GM18867 (cell line): ENCODE measurements at regions not wholly inside any gene's neighbourhood (a gene's known extent, or its start where the extent isn't known, plus 50 kb on each side); places are given as distances from the start of the nearest gene placed in this dataset.
A peak's percentile ranks its signal among the peaks of the same experiment; 100 is the strongest.

Experiments
- ATAC-seq: cut with Tn5 transposase; IDR thresholded peaks from one replicate; pipeline ENCODE4 v1.9.1; 2021; ENCODE audit warnings: mild to moderate bottlenecking, moderate library complexity; ENCODE audit not compliant: unreplicated experiment

DNA sequence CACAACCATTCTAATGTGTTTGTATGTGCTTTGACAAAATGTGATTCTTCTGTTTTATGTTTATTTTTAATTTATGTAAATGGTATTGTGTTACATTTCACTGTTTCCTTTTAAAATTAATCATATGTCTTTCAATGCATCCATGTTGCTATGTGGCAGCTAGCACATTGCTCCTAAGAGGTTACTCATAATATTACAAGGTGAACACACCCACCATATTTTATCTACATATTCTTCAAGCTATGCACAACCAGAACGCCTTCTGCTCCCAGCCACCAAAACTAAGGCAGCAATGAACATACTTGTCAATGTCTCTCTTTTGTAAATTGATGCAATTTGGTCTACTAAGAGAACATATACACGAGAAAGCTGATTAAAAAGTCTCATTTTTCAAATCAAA, 160.6 kb upstream of the OSR1 start:
- no peak for ATAC-seq

DNA sequence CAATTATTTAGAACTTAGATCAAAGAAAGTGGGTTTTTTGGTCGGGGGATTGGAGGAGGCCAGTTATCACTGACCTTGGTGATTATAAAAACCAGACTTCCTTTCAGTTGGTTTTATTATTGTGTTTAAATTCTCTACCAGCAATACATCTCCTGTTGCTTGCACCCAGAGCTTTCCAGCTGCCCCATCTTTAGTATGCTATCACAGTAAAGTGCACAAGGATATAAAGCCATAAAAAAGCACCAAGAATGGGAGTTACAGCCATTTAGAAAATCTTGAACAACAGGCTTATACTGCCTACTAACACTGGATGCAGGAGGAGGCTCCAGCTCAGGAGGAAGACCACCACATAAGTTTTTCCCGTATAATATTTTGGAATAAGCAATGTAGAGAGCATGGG, 148.7 kb upstream of the OSR1 start:
- ATAC-seq = no peak

DNA sequence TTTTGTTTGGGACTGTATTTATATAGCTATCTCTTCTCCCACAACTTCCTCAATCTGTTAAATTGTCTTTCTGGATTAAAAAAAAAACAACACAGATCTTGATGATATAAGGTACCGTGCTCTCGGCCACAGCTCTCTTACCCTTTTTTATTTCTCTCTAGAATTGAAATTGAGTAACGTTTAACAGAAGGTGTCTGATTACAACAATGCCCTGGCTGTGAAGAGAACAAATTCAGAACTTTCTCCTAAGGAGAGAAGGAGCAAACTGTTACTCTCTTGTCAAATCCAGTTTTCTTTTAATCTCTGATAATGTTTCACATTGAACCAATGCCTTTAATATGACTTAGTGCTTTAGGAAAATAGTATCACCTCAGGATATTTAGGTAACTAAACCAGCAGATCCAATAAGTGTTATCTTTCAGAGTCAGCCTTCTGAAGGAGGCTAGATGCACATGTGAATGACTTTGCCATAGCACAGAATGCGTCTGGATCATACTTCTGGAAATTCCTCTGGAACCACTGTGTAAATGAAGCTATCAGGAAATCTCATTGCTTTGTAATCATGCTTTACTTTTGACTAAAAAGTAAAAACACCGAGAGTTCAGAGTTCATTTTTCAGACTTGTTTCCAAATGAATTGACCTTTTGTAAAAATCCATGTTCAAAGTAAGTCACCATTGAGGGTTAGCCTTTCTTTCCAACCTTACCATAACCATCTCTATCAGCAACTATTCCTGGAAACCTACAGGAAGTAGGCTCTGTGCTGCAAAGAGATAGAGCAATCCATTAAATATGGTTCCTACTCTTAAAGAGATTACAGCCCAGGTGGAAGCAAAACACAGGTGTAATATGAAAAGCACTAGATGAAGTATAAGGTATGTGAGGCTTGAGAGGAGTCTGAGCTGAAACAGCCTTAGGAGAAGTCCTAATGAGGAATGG, 147.0 kb upstream of the OSR1 start:
- ATAC-seq = no peak

DNA sequence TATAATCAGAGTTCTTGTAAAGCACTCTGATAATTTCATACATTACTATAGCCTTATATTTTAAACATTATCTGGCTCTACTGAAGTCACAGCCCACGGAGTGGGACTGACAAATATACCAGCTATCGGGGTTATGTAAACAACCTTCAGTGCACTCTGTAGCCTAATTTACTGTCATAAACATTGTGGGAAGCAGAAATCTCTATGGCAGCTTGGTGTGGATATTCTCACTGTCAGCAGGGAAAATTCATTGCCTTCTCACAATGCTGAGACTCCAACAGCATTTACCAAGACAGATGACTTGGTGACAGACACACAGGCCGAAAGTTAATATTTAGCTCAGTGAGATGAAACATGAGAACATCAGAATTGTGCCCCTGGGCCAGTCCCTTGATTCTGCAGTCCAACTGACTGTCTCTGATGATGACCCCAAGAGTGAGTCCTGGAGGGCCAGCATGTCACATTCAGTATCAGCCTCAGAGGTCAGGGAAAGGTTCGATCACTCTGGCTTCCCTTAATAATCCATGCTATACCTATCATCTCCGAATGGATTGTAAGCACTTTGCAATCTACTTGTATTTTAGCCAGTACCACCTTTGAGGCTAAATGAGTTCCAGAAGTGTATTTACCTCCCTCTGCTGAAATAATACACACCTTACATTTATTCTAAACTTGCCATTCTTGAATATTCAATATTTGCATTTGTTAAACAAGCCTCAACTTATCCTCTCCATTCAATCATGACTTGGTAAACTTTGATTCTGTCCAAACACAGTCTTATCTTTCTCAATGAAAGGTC, 146.2 kb upstream of the OSR1 start:
- no peak for ATAC-seq

DNA sequence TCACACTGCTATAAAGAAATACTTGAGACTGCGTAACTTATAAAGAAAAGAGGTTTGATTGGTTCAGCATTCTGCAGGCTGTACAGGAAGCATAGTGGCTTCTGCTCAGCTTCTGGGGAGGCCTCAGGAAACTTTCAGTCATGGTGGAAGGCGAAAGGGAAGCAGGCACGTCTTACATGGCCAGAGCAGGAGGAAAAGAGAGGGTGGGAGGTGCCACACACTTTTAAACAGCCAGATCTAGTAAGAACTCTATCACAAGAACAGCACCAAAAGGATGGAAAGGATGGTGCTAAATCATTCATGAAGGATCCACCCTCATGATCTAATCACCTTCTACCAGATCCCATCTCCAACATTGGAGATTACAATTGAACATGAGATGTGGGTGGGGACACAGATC, 145.5 kb upstream of the OSR1 start:
- ATAC-seq = no peak

DNA sequence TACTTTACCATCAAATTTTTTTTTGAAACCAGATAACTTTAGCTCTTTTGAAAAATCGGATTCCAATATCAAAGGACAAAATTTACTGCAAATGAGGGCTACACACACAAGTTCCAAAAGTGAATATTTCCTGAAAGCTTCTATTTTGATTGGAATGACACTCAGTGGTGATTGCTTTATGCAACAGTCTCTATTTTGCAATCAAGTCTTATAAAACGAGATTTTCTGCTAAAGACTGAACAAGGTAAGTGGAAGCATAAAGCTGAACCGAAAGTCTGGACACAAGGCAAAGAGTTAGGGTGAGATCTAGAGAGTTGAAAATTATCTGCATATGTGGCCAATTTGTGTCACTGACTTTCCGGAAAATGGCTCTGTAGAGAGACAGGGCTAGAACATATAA, 145.0 kb upstream of the OSR1 start:
- ATAC-seq = no peak

DNA sequence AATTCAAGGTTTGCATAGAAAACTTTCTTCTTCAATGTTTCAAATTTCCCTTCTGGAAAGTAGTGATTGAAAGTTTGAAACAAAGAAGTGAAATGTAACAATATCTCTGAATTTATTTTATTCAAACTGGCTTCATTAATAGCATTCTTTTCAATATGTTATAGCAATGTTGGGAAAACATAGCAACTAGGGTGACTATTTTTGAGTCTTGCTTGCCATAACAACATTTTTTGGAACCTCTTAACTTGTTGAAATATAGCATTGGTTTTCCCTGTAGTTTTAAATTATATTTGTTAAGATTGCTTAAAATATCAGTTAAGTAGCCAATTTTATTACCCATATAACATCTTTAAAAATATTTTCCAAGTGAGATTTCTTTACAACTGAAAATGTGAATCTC, 141.7 kb upstream of the OSR1 start:
- ATAC-seq = no peak

DNA sequence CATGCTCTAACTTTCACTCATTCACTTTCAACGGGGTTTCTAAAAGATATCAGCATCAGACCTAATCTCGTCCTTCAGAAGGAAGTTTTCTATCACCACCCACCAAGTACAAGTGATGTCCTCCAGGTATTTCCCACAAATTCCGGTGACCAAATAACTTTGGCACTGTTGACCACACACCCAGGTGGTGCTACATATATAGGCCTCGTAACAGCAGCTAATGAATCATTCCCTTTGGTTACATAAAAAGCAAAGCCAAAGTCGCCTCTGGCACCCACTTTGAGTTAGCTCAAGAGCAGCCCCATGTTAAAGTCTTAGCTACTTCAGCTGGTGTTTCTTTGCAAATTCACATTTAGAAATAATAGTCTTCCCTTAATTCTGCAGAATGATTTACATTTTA, 138.2 kb upstream of the OSR1 start:
- no peak for ATAC-seq

DNA sequence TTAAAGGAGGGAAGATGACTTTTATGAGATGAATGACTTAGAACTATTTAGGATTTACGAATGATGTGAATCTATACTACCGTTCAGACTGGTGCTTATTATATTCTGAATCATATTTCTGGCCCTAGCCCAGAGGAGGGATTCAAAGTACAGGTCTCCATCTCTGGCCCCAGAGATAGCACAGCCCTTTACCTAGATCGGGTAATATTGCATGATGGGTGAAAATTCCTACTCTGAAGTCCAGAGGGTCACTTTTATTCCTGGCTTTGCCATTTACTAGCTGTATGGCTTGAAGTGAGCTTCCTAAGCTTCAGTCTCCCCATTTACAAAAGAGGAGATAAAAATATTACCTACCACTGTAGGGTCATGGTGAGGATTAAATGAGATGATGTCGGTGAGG, 135.8 kb upstream of the OSR1 start:
- no peak for ATAC-seq

DNA sequence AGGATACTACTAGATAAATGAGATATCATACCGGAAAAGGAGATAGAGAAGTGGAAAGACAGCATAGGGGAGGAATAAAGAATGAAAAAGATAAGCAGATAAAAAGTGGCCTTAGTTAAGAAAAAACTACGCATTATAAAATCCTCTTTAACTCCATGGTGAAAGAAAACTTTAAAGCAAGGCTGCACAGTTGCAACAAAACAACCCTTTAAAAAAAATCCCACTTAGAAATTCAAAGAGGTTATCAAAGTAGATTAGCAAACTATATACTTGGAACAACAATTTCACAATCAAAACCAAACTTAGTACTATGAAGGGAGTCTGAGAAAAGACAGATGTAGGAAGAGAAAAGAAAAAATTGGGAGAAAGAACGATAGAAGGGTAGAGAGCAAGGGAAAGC, 133.4 kb upstream of the OSR1 start:
- no peak for ATAC-seq

DNA sequence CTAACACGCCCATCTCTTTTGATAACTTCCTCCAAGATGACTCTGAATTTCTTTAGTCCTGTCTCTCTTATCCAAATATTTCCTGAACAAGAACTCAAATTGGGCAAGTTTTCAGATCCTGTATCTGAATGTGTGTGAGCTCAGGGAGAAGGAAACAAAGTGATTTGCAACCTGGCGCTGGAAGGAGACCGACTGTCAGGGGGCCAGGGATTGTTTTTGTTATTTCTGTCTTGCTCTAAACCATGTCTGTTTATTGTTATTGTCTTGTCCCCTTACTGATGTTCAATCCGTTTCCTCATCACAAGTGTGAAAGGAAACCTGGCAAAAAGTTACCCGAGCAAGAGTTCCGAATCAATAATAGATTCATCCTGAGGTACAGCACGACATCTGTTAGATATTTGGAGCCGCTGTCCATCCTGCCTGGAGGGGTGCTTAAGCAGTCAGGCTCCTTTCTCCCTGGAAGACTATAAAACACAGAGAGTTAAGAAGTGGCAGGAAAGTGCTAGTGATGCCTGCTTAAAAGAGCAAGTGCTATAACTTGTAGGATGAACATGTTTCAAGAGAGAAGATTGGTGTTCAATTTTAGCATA, 132.5 kb upstream of the OSR1 start:
- ATAC-seq = no peak

DNA sequence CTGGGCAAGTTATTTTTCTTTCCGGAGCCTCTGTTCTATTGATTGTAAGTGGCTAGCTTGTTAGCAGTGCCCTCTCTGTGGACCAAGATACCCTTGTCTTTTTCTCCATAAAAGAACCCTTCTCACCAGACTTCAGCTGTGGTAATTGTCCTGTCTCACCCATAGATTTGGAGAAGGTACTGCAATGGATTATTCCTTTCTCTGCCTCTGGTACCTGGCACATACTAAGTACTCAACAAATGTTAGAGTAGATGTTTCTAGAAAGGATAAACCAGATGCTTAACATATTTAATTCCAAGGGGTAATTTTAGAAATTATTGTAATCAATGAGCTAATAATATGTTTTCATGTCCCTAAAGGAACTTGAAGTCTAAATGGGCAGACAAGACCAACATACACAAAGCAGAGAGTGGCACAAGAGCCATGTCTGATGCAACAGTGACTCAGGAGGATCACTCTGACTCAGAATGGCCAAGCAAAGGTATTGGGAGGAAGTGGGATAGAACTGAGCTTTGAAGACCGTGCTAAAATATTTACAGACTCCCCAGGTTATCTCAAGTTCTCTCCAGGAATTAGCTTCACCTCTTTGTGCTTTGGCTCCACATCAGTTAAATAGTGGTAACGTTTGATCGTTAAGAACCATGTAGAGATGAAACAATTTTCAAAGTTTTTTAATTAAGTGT, 129.7 kb upstream of the OSR1 start:
- ATAC-seq = peak; percentile 86

DNA sequence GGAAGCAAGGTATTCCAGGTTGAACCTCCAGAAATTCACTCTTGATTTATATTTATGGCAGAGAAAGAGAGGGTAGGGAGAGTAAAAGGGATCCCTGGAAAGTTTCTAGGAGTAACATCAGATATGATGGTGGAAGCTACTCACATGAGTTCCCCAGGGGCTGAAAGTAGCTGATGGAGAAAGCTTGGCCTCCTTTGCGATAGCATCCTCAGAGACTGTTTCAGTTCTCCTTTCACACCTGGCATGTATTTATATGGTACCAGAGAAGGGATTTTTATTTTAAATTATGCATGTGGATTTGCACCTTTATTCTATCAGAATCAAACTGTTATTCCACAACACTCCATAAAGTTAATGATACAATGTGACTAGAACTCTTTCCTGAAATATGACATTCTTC, 126.3 kb upstream of the OSR1 start:
- no peak for ATAC-seq

DNA sequence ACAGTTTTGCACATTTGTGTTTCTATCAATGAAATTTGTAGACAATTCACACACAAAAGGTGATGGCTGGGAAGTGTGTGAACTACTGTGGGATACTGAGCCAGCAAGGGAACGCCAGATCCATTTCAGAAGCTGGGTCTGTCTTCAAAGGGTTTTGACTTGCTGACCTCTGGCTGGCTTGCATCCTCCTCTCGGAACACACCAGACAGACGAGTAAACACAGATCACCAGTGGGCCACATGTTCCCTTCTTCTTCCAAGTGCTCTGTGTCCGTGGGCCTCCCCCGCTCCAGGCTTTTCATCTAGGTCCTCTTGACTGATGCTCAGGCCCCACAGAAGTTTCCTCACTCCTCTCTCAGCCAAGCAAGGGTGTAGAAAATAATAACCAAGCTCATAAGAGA, 122.2 kb upstream of the OSR1 start:
- no peak for ATAC-seq

DNA sequence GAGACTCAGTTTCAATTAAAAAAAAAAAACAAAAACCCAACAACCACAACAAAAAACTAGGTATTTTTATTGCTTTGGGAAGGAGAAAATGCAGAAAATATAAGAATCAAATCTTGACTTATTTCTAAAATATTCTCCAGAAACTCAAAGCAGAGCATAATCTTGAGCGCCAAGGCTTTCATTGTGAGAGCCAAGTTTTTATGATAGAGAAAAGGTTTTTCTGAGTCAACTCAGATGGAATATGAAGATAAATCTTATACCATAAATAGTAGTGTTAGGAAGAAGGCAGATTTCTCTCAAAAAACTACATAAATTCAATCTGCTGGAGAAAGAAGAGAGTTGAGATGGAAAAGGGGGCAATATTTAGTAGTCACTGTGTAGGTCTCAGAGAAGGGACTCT, 121.2 kb upstream of the OSR1 start:
- no peak for ATAC-seq

DNA sequence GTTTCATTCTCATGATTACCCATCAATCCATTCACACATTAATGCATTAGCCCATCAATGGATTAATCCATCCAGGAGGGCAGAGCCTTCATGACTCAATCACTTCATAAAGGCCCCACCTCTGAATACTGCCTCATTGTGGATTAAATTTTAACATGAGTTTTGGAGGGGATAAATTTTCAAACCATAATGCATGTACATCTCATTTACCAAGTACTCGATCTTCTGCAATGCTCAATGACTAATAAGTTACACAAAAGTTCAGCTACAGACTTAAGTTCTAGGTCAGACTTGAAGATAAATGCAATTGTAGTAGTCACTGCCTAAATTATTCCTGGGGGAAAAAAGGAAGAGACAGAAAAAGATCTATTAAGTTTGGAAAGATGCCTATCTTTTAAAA, 120.0 kb upstream of the OSR1 start:
- no peak for ATAC-seq

DNA sequence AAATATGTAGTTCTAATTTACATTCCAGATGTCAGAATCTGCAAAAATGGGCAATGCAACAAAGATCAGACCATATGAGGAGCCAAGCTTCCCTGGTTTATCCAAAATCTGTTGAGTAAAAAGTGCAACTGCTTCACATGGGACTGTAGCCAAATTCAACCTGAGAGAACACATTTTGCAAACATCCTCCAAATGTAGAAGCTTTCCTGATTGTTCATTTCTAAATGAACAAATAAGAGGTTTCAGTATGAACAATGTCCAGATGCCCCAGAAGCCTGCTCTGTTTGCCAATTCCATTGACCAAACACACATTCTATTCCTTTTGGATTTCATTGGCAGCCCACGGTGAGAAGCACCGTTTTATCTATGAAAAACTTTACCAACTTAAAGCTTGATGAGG, 117.9 kb upstream of the OSR1 start:
- no peak for ATAC-seq

DNA sequence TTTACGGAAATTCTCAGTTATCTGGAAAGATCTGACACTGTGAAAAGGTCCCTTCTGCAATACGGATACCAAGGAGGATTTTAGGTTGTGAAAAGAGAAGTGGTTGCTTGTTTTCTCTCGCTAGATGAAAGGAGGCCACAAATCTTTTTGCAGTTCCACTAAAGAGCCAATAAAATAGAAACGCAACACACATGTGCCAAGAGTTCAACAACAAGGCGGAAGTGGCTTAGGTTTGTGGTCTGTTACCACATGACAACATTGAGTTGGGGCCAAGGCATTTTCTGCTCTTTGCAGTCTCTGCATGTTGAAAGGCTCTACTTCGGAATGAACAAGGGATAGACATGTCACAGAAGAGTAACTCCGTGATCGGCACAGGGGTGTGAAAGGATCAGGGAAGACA, 115.7 kb upstream of the OSR1 start:
- peak; percentile 99 for ATAC-seq

DNA sequence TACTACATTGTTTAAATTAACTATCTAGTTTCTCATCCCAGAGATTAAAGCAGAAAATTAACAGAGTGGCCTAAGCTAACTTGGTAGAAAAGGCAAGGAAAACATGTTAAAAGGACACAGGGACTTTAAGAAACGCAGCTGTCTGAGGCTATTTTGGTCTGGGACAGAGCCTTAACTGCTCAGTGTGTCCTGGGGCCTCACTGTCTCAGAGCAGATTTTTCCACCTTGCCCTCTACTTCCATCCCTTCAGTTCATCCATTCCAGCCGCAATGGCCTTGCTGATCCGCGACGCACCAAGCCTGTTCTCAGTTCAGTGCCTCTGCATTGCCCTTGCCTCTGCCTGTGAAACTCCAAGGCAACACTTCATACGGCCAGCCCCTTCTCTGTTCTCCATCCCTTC, 114.9 kb upstream of the OSR1 start:
- ATAC-seq = no peak

DNA sequence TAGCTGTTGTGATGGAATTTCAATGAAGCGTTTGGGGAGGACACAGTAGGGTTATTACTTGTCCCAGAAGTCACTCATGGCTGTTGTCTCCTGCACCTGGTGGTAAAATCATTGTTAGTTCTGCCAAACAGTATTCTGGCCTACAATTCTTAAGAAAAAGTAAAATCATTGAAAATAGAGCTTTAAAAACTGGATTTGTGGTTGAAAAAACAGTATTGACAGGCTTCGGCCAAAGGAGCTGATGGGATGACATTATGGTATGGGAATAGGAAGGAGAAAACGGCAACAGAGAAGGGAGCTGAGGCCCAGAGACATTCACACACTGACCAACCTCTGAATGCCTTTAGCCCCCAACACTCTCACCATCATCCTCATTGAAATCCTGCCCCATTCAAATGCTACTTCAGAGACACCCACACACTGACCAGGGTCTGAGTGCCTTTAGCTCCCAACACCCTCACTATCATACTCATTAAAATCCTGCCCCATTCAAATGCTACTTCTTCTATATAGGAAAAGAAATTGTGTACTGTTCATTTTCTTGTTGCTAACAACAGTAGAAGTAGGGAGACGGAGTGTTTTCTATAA, 114.1 kb upstream of the OSR1 start:
- no peak for ATAC-seq

DNA sequence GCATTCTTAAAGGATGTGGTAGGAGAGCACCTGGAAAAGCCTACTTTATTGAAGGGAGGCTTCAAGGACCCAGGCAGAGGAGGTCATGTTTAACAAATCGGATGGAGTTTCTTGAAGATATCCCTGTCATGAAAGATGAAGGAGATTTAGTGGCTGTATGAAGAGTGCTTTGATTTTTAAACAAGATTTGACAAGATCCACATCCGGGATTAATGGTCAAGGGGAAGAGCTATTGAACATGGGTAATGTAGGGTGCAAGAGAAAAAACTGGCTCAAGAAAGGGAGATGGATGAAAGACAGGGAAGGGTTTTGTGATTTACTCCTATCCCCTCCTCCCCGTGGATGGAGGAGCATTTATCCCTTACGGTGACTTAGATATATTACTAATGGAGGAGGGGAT, 113.1 kb upstream of the OSR1 start:
- no peak for ATAC-seq
